Hepatocyte (in vitro differentiated cells): ENCODE measurements at regions not wholly inside any gene's neighbourhood (a gene's known extent, or its start where the extent isn't known, plus 50 kb on each side); places are given as distances from the start of the nearest gene placed in this dataset.
"Not testable (repeated sequence)": the region's sequence is repeated elsewhere in the genome, so short reads cannot be mapped to it uniquely, and the experiment has no call there.

Experiments
- DNase-seq: peaks from one replicate; pipeline ENCODE4 v3.0.0-alpha.2; 2016; ENCODE audit warnings: low spot score
- H2AFZ ChIP-seq: fragments of 200-600 bp; sonication (generic); 2 replicates; pipeline ENCODE4 v1.6.0; 2016; ENCODE audit warnings: antibody characterized with exemption, mild to moderate bottlenecking
- H3K27ac ChIP-seq: fragments of 200-600 bp; sonication (generic); 2 replicates; pipeline ENCODE4 v1.5.1; 2016; ENCODE audit warnings: mild to moderate bottlenecking
- H3K27me3 ChIP-seq: fragments of 200-600 bp; sonication (generic); 2 replicates; pipeline ENCODE4 v1.6.1; 2016
- H3K36me3 ChIP-seq: fragments of 200-600 bp; sonication (generic); replicated peaks from 2 replicates; pipeline ENCODE4 v1.5.1; 2016; ENCODE audit warnings: low read depth; ENCODE audit not compliant: insufficient read depth
- H3K4me1 ChIP-seq: fragments of 200-600 bp; sonication (generic); 2 replicates; pipeline ENCODE4 v1.5.1; 2016; ENCODE audit warnings: mild to moderate bottlenecking, moderate library complexity; ENCODE audit not compliant: insufficient read depth
- H3K4me2 ChIP-seq: fragments of 200-600 bp; sonication (generic); 2 replicates; pipeline ENCODE4 v1.6.0; 2016
- H3K4me3 ChIP-seq: fragments of 200-600 bp; sonication (generic); 2 replicates; pipeline ENCODE4 v1.5.1; 2016; ENCODE audit warnings: mild to moderate bottlenecking
- H3K79me2 ChIP-seq: fragments of 200-600 bp; sonication (generic); 2 replicates; pipeline ENCODE4 v1.6.0; 2017; ENCODE audit warnings: mild to moderate bottlenecking
- H3K9me2 ChIP-seq: fragments of 200-600 bp; sonication (generic); replicated peaks from 2 replicates; pipeline ENCODE4 v1.6.0; 2017; ENCODE audit warnings: mild to moderate bottlenecking; ENCODE audit not compliant: insufficient read depth
- H3K9me3 ChIP-seq: fragments of 200-600 bp; sonication (generic); 2 replicates; pipeline ENCODE4 v1.5.1; 2016; ENCODE audit warnings: low read depth, mild to moderate bottlenecking
- H4K20me1 ChIP-seq: fragments of 200-600 bp; sonication (generic); 2 replicates; pipeline ENCODE4 v1.6.0; 2016; ENCODE audit warnings: mild to moderate bottlenecking; ENCODE audit not compliant: insufficient read depth, poor library complexity, severe bottlenecking
- EZH2 ChIP-seq: fragments of 200-600 bp; sonication (generic); IDR thresholded peaks from 2 replicates; pipeline ENCODE4 v1.6.1; 2016; ENCODE audit warnings: antibody characterized with exemption, mild to moderate bottlenecking, borderline replicate concordance
- EZH2phosphoT487 ChIP-seq: fragments of 200-600 bp; sonication (generic); IDR thresholded peaks from one replicate; pipeline ENCODE4 v1.6.1; 2018; ENCODE audit warnings: antibody characterized with exemption, mild to moderate bottlenecking, low read depth, moderate library complexity; ENCODE audit not compliant: unreplicated experiment, severe bottlenecking
- WGBS: methylation state at CpG from one replicate; pipeline ENCODE4 v1.1.6; 2016; ENCODE audit warnings: low lambda C conversion rate; ENCODE audit errors: missing lambda C conversion rate; 5-methylcytosine and 5-hydroxymethylcytosine counted together
- TF ChIP-seq, protein P1 (sequence below): fragments of 200-600 bp; sonication (generic); IDR thresholded peaks from 2 replicates; pipeline ENCODE4 v1.5.1; 2016; ENCODE audit warnings: antibody characterized with exemption, mild to moderate bottlenecking; ENCODE audit not compliant: poor library complexity

DNA sequence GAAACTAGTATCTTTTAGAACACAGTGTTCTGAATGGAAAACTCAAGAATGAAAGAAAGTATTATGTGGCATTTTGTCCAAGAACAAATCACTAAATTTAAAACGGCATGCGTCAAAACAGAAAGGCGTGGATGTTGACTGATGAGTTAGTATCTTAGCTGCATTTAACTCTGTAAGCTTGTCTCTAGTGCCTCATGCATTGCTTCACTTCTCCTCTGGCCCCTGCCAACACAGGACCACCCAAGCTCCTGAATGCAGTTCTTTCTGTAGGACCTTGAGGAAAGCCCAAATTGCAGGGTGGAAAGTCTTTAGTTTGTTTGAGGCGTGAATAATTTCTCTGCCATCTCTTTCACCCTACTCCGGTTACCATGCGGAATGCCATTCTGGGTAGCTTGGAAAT lies 632.2 kb downstream of the COL12A1 start:
- no peak overlapping the region for H2AFZ ChIP-seq
- no peak overlapping the region for H3K27ac ChIP-seq
- H3K9me3 ChIP-seq, result no peaks in the 10 kb centered on the region
- no peak for DNase-seq
- H3K79me2 ChIP-seq, result no peaks in the 10 kb centered on the region
- no peaks in the 10 kb centered on the region for H3K36me3 ChIP-seq
- H3K4me3 ChIP-seq, result no peak overlapping the region
- H3K9me2 ChIP-seq, result no peaks in the 10 kb centered on the region
- H3K4me2 ChIP-seq, result no peak overlapping the region
- no peaks in the 10 kb centered on the region for H3K27me3 ChIP-seq
- no peaks in the 10 kb centered on the region for H4K20me1 ChIP-seq
- no peaks in the 10 kb centered on the region for H3K4me1 ChIP-seq
- WGBS, result 95% methylated on average over 6 of the region's 6 CpGs
- TF ChIP-seq, protein P1, sequence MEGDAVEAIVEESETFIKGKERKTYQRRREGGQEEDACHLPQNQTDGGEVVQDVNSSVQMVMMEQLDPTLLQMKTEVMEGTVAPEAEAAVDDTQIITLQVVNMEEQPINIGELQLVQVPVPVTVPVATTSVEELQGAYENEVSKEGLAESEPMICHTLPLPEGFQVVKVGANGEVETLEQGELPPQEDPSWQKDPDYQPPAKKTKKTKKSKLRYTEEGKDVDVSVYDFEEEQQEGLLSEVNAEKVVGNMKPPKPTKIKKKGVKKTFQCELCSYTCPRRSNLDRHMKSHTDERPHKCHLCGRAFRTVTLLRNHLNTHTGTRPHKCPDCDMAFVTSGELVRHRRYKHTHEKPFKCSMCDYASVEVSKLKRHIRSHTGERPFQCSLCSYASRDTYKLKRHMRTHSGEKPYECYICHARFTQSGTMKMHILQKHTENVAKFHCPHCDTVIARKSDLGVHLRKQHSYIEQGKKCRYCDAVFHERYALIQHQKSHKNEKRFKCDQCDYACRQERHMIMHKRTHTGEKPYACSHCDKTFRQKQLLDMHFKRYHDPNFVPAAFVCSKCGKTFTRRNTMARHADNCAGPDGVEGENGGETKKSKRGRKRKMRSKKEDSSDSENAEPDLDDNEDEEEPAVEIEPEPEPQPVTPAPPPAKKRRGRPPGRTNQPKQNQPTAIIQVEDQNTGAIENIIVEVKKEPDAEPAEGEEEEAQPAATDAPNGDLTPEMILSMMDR, result no peak
- no peak for TF ChIP-seq EZH2phosphoT487
- no peak for TF ChIP-seq EZH2

DNA sequence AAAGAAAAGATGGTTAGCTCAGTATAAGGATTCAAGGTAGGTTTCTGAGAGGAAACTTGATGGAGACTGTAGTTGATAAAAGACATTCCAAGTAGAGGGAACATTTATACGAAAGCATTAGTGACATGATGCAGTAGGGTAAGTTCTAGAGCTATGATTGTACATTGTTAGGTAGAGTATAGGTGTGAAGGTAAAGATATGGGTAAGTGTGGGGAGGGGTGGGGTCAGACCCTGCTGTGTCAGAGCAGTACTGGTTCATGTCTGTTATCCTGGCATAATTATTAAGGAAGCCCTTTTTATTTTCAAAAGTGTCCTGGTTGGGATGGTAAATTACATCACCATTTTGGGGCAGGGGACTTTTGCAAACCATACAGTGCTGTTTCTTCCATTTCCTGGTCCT lies 635.8 kb downstream of the COL12A1 start:
- Histone ChIP-seq H3K9me2 (no peaks in the 10 kb centered on the region), H3K4me3 (no peak overlapping the region), H3K4me1 (no peaks in the 10 kb centered on the region), H3K36me3 (no peaks in the 10 kb centered on the region), H3K79me2 (no peaks in the 10 kb centered on the region), H4K20me1 (no peaks in the 10 kb centered on the region), H3K27ac (no peak overlapping the region), H3K27me3 (no peaks in the 10 kb centered on the region), H3K9me3 (no peaks in the 10 kb centered on the region), H2AFZ (no peak overlapping the region), H3K4me2 (no peak overlapping the region)
- no peak for DNase-seq
- no peak for TF ChIP-seq EZH2phosphoT487
- TF ChIP-seq, protein P1, result no peak
- TF ChIP-seq EZH2, result no peak
- WGBS, result 96% methylated on average over 1 of the region's 1 CpG

DNA sequence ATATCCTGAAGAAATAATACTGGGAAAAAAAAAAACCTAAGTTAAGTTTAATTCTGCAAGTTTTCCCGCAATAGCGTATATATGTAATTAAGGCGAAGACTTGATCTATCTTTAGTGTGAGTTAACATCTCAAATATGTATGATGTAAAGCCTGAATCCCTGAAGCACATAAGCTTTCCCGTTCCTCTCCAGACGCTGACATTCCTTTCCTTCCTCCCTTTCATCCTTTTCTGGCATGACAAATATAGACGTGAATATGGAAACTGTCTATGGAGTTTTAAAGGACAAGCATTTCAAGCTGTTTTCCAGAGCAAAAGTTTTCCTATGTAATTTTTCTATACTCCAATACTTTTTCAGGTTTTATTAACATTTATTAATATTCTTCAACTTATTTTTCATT lies 637.0 kb downstream of the COL12A1 start:
- Histone ChIP-seq H3K4me2 (no peak overlapping the region), H3K4me1 (no peaks in the 10 kb centered on the region), H4K20me1 (no peaks in the 10 kb centered on the region), H3K9me3 (no peaks in the 10 kb centered on the region), H3K9me2 (no peaks in the 10 kb centered on the region), H3K27ac (no peak overlapping the region), H3K79me2 (no peaks in the 10 kb centered on the region), H3K27me3 (no peaks in the 10 kb centered on the region), H2AFZ (no peak overlapping the region), H3K4me3 (no peak overlapping the region), H3K36me3 (no peaks in the 10 kb centered on the region)
- TF ChIP-seq, protein P1, result no peak
- no peak for TF ChIP-seq EZH2
- no peak for TF ChIP-seq EZH2phosphoT487
- WGBS, result 70% methylated on average over 6 of the region's 6 CpGs
- no peak for DNase-seq

DNA sequence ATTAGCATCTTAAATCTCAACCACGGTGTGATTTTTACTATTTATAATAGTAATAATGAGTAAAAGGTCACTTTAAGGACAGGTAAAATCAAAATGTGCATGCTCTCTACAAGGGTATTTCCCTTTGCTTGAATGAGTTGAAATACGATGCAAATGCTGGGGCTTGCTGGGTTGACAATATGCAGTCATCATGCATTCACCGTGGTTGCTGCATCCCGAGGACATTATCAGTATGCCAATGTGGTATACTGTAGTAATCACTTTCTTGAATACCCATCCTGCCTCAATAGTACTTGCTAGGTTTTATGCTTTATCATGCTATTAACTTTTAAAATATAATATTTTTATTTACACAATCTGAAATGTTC lies 637.9 kb downstream of the COL12A1 start:
- not testable (repeated sequence) for H3K4me1 ChIP-seq, DNase-seq, H3K27ac ChIP-seq, H3K27me3 ChIP-seq, H3K79me2 ChIP-seq, H3K36me3 ChIP-seq, H3K9me2 ChIP-seq, H3K9me3 ChIP-seq, H3K4me3 ChIP-seq, H2AFZ ChIP-seq, H4K20me1 ChIP-seq, H3K4me2 ChIP-seq
- WGBS, result 94% methylated on average over 4 of the region's 4 CpGs
